D721Med (cell line): ENCODE measurements at regions not wholly inside any gene's neighbourhood (a gene's known extent, or its start where the extent isn't known, plus 50 kb on each side); places are given as distances from the start of the nearest gene placed in this dataset.

Source experiments
- DNase-seq: peaks from one replicate; pipeline ENCODE4 v3.0.0; 2011; ENCODE audit warnings: low spot score; ENCODE audit not compliant: insufficient read length
- FAIRE-seq: peaks from 2 replicates; lab custom pipeline; 2011; peaks lifted over from hg19 to GRCh38; lab: Jason Lieb, UNC
- CTCF ChIP-seq: IDR thresholded peaks from 2 replicates; pipeline ENCODE4 v1.5.1; 2012; ENCODE audit warnings: mild to moderate bottlenecking, control low read depth; ENCODE audit not compliant: insufficient read depth; ENCODE audit errors: missing control alignments

DNA sequence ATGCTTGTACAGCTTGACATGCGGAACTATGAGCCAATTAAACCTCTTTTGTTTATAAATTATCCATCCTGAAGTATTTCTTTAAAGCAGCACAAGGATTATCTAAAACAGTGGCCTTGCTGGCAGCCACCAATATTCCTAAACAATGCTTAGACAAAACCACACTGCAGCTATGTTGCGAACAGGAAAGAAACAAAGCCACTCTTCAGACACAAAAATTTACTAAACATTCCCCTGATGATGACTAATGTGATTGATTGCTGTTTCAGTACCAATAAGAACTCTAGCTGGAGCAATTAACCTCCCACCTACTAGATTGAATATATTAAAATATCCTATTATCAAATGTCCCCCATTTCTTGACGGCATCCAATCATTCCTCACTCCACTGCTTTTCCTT, 325.8 kb upstream of the REG3G start:
- FAIRE-seq (no peak), DNase-seq (no peak)
- no peak for TF ChIP-seq CTCF

GRCh38 chr2:78701546-78701945, 324.0 kb upstream of the REG3G start:
- no peak for TF ChIP-seq CTCF
- FAIRE-seq (no peak), DNase-seq (no peak)

- no peak for TF ChIP-seq CTCF
- DNase-seq, result no peak
- FAIRE-seq, result no peak
Observed at GRCh38 chr2:78707776-78708386, 317.6 kb upstream of the REG3G start.

DNA sequence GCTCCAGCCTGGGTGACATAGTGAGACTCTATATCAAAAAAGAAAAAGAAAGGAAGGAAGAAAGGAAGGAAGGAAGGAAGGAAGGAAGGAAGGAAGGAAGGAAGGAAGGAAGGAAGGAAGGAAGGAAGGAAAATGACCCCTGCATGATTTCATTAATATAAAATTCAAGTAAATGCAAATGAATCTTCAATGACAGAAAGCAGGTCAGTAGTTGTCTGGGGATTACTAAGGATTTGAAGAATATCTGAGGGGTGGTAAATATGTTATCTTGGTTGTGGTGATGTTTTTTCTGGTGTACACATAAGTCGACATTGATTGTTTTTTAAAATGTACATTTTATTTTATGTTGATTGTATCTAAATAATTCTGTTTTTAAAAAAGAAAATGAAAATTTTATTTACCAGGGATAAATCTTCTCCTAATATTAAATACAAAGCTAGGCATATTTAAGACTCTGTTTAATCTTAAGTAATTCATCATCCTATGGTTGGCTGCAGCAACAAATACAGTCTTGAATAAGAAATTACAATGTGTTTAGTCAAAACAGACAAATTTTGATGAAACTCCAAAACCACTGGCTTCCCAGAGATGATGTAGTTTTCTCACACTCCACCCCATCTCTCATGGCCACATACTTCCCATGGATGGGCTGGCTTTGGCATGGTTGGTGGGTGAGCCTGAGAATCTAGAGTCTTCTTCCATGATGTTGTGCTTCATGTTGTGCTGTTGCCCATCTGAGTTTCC, 314.7 kb upstream of the REG3G start:
- no peak for TF ChIP-seq CTCF
- DNase-seq, result no peak
- no peak for FAIRE-seq

- no peak for TF ChIP-seq CTCF
- DNase-seq (no peak), FAIRE-seq (no peak)
Observed at GRCh38 chr2:78715293-78715692, 310.2 kb upstream of the REG3G start.

GRCh38 chr2:78718024-78718423, 307.5 kb upstream of the REG3G start:
- FAIRE-seq (no peak), DNase-seq (no peak)
- no peak for TF ChIP-seq CTCF

- no peak for FAIRE-seq
- DNase-seq, result no peak
- TF ChIP-seq CTCF, result no peak
Observed at GRCh38 chr2:78718473-78718872, 307.0 kb upstream of the REG3G start.
